ENCODE measurements at regions not wholly inside any gene's neighbourhood (a gene's known extent, or its start where the extent isn't known, plus 50 kb on each side); places are given as distances from the start of the nearest gene placed in this dataset.

GRCh38 chr1:193841857-193842256, 655.4 kb upstream of the B3GALT2 start:
- Histone ChIP-seq H3K4me3 (ENCODE audit: low read length) (no peak overlapping the region), H3K27me3 (ENCODE audit: insufficient read depth, low read length) (no peaks in the 10 kb centered on the region), H3K9me3 (ENCODE audit: low read depth, low read length) (no peaks in the 10 kb centered on the region), H3K4me1 (ENCODE audit: insufficient read depth, low read length) (no peaks in the 10 kb centered on the region)

GRCh38 chr1:193831465-193831864, 645.1 kb upstream of the B3GALT2 start:
- Histone ChIP-seq H3K27me3 (ENCODE audit: insufficient read depth, low read length) (no peaks in the 10 kb centered on the region), H3K9me3 (ENCODE audit: low read depth, low read length) (peaks cover 22% of the 10 kb centered on the region), H3K4me3 (ENCODE audit: low read length) (no peak overlapping the region), H3K4me1 (ENCODE audit: insufficient read depth, low read length) (no peaks in the 10 kb centered on the region)

GRCh38 chr1:193827516-193827915, 641.1 kb upstream of the B3GALT2 start:
- H3K9me3 ChIP-seq (ENCODE audit: low read depth, low read length): peaks cover 22% of the 10 kb centered on the region
- H3K4me1 ChIP-seq (ENCODE audit: insufficient read depth, low read length): no peaks in the 10 kb centered on the region
- no peaks in the 10 kb centered on the region for H3K27me3 ChIP-seq (ENCODE audit: insufficient read depth, low read length)
- no peak overlapping the region for H3K4me3 ChIP-seq (ENCODE audit: low read length)

GRCh38 chr1:193819376-193819775, 633.0 kb upstream of the B3GALT2 start:
- no peaks in the 10 kb centered on the region for H3K9me3 ChIP-seq (ENCODE audit: low read depth, low read length)
- no peaks in the 10 kb centered on the region for H3K4me1 ChIP-seq (ENCODE audit: insufficient read depth, low read length)
- H3K27me3 ChIP-seq (ENCODE audit: insufficient read depth, low read length): no peaks in the 10 kb centered on the region
- no peak overlapping the region for H3K4me3 ChIP-seq (ENCODE audit: low read length)

DNA sequence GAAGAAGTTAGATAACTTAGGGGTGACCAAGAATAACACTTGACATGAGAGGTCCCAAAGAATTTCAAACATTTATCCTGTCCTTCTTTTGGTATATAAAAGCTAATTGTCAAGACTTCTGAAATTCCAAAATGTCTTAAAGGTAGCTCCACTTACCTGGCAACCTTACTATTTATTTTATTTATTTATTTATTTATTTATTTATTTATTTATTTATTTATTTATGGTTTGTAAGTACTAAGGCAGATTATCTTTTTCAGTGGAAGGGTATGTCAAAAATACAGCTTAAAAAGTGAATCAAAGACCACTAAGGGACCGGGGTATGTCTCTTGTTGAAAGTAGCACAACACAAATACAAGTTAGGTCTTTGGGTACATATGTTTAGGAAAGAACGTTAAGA, 620.8 kb upstream of the B3GALT2 start:
- H3K4me3 ChIP-seq (ENCODE audit: low read length): no peak overlapping the region
- H3K27me3 ChIP-seq (ENCODE audit: insufficient read depth, low read length): no peaks in the 10 kb centered on the region
- no peaks in the 10 kb centered on the region for H3K9me3 ChIP-seq (ENCODE audit: low read depth, low read length)
- H3K4me1 ChIP-seq (ENCODE audit: insufficient read depth, low read length): no peaks in the 10 kb centered on the region

DNA sequence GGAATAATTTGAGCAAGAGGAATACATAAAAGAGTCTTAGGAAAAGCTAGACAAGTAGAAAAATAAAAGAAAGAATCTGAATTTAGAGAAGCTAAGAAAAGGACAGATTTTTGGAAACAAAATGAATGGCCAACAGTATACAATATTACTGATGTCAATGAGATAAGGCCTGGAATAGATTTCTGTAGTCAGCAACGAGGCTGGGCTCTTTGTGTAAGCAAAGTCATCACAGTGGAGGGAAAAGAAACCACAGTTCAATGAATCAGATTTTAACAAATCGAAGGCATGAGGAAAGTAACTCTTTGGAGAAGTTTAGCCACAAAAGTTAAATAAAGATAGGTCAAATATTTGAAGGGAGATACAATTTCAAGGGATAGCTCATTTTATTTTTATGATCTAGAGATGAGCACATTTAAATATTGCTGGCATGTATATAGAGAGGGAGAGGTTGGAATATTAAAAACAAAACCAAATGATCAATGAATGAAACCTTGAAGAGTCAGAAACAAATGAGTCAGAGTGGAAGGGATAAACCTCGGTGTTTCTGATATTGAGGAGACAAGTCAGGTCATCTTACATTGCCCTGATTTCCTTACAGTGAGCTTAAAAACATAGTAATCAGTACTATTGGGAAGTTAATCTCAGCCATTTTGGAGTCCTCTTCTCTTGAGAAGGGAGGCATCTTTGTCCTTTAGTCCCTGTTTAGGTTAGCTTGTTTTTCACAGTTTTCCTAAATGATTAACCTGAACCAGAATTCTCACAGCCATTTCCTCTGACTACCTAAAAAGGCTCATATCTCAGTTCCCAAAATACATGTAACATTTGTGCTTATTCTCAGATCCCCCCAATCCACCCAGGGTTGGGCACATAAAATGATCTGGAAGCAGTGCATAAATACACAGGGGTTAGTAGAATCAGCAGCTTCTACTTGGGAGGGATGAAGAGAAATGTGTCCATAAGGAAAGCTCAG, 620.0 kb upstream of the B3GALT2 start:
- no peaks in the 10 kb centered on the region for H3K27me3 ChIP-seq (ENCODE audit: insufficient read depth, low read length)
- H3K9me3 ChIP-seq (ENCODE audit: low read depth, low read length): no peaks in the 10 kb centered on the region
- H3K4me1 ChIP-seq (ENCODE audit: insufficient read depth, low read length): no peaks in the 10 kb centered on the region
- no peak overlapping the region for H3K4me3 ChIP-seq (ENCODE audit: low read length)

DNA sequence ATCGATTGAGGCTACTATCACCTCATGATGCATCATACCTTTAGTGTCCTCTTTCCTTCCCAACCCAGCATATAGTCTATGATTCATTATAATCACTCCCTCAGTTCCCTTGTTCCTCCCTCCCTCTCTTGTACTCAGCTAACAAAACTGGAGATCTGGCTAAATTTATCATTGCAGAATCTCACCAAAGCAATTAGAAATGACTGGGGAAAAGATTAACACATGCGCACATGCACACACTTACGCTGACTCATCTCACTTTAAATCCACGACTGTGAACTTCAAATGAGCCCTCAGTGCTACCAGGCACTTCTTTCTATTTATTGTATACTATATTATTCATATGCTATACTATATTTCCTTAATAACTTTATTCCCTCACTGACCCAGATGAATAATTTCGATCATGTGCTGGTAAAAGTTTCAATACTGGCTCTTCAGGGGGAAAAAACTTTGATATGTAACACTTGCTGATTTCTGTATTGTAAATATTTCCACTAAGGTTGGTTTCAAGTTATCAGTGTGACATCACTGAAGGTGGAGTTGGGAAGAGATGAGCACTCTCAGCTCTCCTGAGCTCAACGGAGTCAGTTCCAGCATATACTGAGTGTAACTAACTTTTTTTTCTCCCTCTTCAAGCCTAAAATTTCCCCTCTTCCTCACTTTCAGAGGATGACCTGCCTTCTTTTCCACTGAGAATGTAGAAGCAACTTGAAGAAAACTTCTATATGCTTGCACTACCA, 613.7 kb upstream of the B3GALT2 start:
- Histone ChIP-seq H3K4me1 (ENCODE audit: insufficient read depth, low read length) (no peaks in the 10 kb centered on the region), H3K9me3 (ENCODE audit: low read depth, low read length) (no peaks in the 10 kb centered on the region), H3K27me3 (ENCODE audit: insufficient read depth, low read length) (no peaks in the 10 kb centered on the region), H3K4me3 (ENCODE audit: low read length) (no peak overlapping the region)

DNA sequence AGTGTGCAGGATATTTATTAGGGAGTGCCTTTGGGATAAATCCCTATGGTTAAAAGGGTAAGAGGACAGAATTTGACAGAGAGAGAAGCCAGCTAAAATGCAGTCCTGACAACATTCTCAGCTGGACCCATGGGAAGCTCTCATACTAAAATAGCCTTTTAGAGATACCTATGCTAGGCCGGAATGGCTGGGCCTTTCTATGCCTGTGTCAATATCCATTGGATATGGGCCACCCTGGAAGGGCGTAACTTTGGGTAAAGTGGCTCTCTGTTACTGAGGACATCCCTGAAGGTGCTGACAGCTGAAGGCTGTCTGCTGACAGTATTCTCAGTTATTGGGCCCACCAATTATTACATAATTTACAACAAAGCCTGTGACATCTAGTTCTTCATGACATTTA, 613.0 kb upstream of the B3GALT2 start:
- Histone ChIP-seq H3K4me1 (ENCODE audit: insufficient read depth, low read length) (no peaks in the 10 kb centered on the region), H3K27me3 (ENCODE audit: insufficient read depth, low read length) (no peaks in the 10 kb centered on the region), H3K9me3 (ENCODE audit: low read depth, low read length) (no peaks in the 10 kb centered on the region), H3K4me3 (ENCODE audit: low read length) (no peak overlapping the region)

- H3K4me3 ChIP-seq (ENCODE audit: low read length): no peak overlapping the region
- no peaks in the 10 kb centered on the region for H3K27me3 ChIP-seq (ENCODE audit: insufficient read depth, low read length)
- H3K9me3 ChIP-seq (ENCODE audit: low read depth, low read length): no peaks in the 10 kb centered on the region
- H3K4me1 ChIP-seq (ENCODE audit: insufficient read depth, low read length): no peaks in the 10 kb centered on the region
These were observed 607.8 kb upstream of the B3GALT2 start for GRCh38 chr1:193794239-193794638.

GRCh38 chr1:193791746-193792145, 605.3 kb upstream of the B3GALT2 start:
- Histone ChIP-seq H3K9me3 (ENCODE audit: low read depth, low read length) (no peaks in the 10 kb centered on the region), H3K4me1 (ENCODE audit: insufficient read depth, low read length) (no peaks in the 10 kb centered on the region), H3K4me3 (ENCODE audit: low read length) (no peak overlapping the region), H3K27me3 (ENCODE audit: insufficient read depth, low read length) (no peaks in the 10 kb centered on the region)

GRCh38 chr1:193787061-193787460, 600.6 kb upstream of the B3GALT2 start:
- no peaks in the 10 kb centered on the region for H3K27me3 ChIP-seq (ENCODE audit: insufficient read depth, low read length)
- H3K4me3 ChIP-seq (ENCODE audit: low read length): no peak overlapping the region
- H3K9me3 ChIP-seq (ENCODE audit: low read depth, low read length): no peaks in the 10 kb centered on the region
- no peaks in the 10 kb centered on the region for H3K4me1 ChIP-seq (ENCODE audit: insufficient read depth, low read length)

- H3K4me3 ChIP-seq (ENCODE audit: low read length): no peak overlapping the region
- no peaks in the 10 kb centered on the region for H3K27me3 ChIP-seq (ENCODE audit: insufficient read depth, low read length)
- no peaks in the 10 kb centered on the region for H3K9me3 ChIP-seq (ENCODE audit: low read depth, low read length)
- H3K4me1 ChIP-seq (ENCODE audit: insufficient read depth, low read length): no peaks in the 10 kb centered on the region
These were observed 599.5 kb upstream of the B3GALT2 start for GRCh38 chr1:193785850-193786420.

DNA sequence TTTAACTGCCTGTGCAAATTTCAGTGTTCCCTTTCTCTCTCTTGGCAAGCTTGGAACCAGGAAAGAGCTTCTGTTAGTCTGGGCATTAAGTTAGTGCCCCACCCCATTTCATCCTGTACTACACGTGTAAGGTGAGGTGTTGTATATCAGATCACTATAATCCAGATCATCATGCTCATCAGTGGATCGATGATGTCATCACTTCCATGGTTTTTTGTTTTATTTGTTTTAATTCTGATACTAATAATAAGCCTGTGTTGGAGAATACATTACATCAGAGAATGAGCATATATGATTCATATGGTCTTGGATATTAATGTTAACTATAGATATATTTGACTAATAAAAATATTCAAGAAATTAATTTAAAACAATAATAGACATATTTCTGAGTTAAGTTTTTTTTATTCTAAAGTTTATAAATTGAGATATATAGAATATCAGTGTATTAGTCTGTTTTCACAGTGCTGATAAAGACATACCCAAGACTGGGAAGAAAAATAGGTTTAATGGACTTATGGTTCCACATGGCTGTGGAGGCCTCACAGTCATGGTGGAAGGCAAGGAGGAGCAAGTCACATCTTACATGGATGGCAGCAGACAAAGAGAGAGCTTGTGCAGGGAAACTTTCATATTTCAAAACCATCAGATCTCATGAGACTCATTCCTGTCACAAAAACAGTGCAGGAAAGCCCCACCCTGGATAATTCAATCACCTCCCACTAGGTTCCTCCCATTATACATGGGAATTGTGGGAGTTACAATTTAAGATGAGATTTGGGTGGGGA, 588.3 kb upstream of the B3GALT2 start:
- H3K4me3 ChIP-seq (ENCODE audit: low read length): no peak overlapping the region
- no peaks in the 10 kb centered on the region for H3K9me3 ChIP-seq (ENCODE audit: low read depth, low read length)
- H3K27me3 ChIP-seq (ENCODE audit: insufficient read depth, low read length): no peaks in the 10 kb centered on the region
- H3K4me1 ChIP-seq (ENCODE audit: insufficient read depth, low read length): no peaks in the 10 kb centered on the region

GRCh38 chr1:193771596-193771995, 585.2 kb upstream of the B3GALT2 start:
- Histone ChIP-seq H3K4me1 (ENCODE audit: insufficient read depth, low read length) (no peaks in the 10 kb centered on the region), H3K27me3 (ENCODE audit: insufficient read depth, low read length) (no peaks in the 10 kb centered on the region), H3K9me3 (ENCODE audit: low read depth, low read length) (no peaks in the 10 kb centered on the region)

GRCh38 chr1:193769651-193770050, 583.2 kb upstream of the B3GALT2 start:
- Histone ChIP-seq H3K4me3 (ENCODE audit: low read length) (no peak overlapping the region), H3K27me3 (ENCODE audit: insufficient read depth, low read length) (no peaks in the 10 kb centered on the region), H3K9me3 (ENCODE audit: low read depth, low read length) (no peaks in the 10 kb centered on the region), H3K4me1 (ENCODE audit: insufficient read depth, low read length) (no peaks in the 10 kb centered on the region)

More at GRCh38 chr1:193771596-193771995, 585.2 kb upstream of the B3GALT2 start:
- H3K4me3 ChIP-seq (ENCODE audit: low read length): no peak overlapping the region

All from mononuclear cell (primary cell).